Esophagus muscularis mucosa (tissue), 4 donors: ENCODE measurements at regions not wholly inside any gene's neighbourhood (a gene's known extent, or its start where the extent isn't known, plus 50 kb on each side); places are given as distances from the start of the nearest gene placed in this dataset.

Source experiments
- CTCF ChIP-seq, 3 experiments: fragments of 200-600 bp in 2 of 3; fragments of 450-650 bp in 1 of 3; sonication (generic) in 2 of 3; IDR thresholded peaks; one replicate each; pipeline ENCODE4 v1.5.1; 2017 to 2019; ENCODE audit warnings: antibody characterized with exemption in 3 of 3, mild to moderate bottlenecking in 2 of 3, moderate library complexity in 1 of 3
- EP300 ChIP-seq: sonication (generic); formaldehyde crosslinking; IDR thresholded peaks from one replicate; pipeline ENCODE4 v1.6.1; 2017; ENCODE audit warnings: antibody characterized with exemption
- POLR2A ChIP-seq: fragments of 450-650 bp; IDR thresholded peaks from one replicate; pipeline ENCODE4 v1.6.1; 2017; ENCODE audit warnings: antibody characterized with exemption, moderate library complexity, mild to moderate bottlenecking, low read depth
- POLR2AphosphoS5 ChIP-seq, 2 donors: sonication (generic); formaldehyde crosslinking; IDR thresholded peaks; one replicate each; pipeline ENCODE4 v1.6.1; 2017; ENCODE audit warnings: antibody characterized with exemption in 2 of 2

- TF ChIP-seq CTCF (IDR thresholded peaks at IDR 0.05) (no peak), POLR2AphosphoS5 (IDR thresholded peaks at IDR 0.05) (no peak), POLR2A (no peak), EP300 (no peak)
These were observed 117.4 kb downstream of the CRYAA start for GRCh38 chr21:43286196-43286595.
